ENCODE measurements at regions not wholly inside any gene's neighbourhood (a gene's known extent, or its start where the extent isn't known, plus 50 kb on each side); places are given as distances from the start of the nearest gene placed in this dataset.

- no peak for DNase-seq
Observed at GRCh38 chr3:5270666-5271371, 83.3 kb downstream of the EDEM1 start.

- DNase-seq: no peak
Observed at GRCh38 chr3:5271372-5271683, 83.8 kb downstream of the EDEM1 start.

- DNase-seq: no peak
Observed at GRCh38 chr3:5272387-5272786, 84.9 kb downstream of the EDEM1 start.

GRCh38 chr3:5274091-5274490 lies 86.6 kb downstream of the EDEM1 start:
- no peak for DNase-seq

- DNase-seq: no peak
Observed at GRCh38 chr3:5275529-5275928, 88.0 kb downstream of the EDEM1 start.

GRCh38 chr3:5276934-5277333 lies 89.4 kb downstream of the EDEM1 start:
- peak; percentile 5 for DNase-seq

GRCh38 chr3:5277612-5278236 lies 90.2 kb downstream of the EDEM1 start:
- no peak for DNase-seq

- DNase-seq: no peak
Observed at GRCh38 chr3:5278666-5279065, 91.2 kb downstream of the EDEM1 start.

- DNase-seq: no peak
Observed at GRCh38 chr3:5282703-5283102, 95.2 kb downstream of the EDEM1 start.

- no peak for DNase-seq
Observed at GRCh38 chr3:5285439-5285838, 97.9 kb downstream of the EDEM1 start.

- no peak for DNase-seq
Observed at GRCh38 chr3:5290915-5291314, 103.4 kb downstream of the EDEM1 start.

GRCh38 chr3:5292512-5292911 lies 105.0 kb downstream of the EDEM1 start:
- no peak for DNase-seq

GRCh38 chr3:5293207-5293606 lies 105.7 kb downstream of the EDEM1 start:
- no peak for DNase-seq

GRCh38 chr3:5294356-5294755 lies 106.8 kb downstream of the EDEM1 start:
- no peak for DNase-seq

GRCh38 chr3:5295191-5295690 lies 107.7 kb downstream of the EDEM1 start:
- no peak for DNase-seq

- DNase-seq: no peak
Observed at GRCh38 chr3:5296362-5296761, 108.9 kb downstream of the EDEM1 start.

- DNase-seq: no peak
Observed at GRCh38 chr3:5297895-5298294, 110.4 kb downstream of the EDEM1 start.

- DNase-seq: no peak
Observed at GRCh38 chr3:5298453-5298852, 110.9 kb downstream of the EDEM1 start.

- no peak for DNase-seq
Observed at GRCh38 chr3:5299161-5299560, 111.7 kb downstream of the EDEM1 start.

GRCh38 chr3:5300638-5301037 lies 113.1 kb downstream of the EDEM1 start:
- no peak for DNase-seq

- DNase-seq: no peak
Observed at GRCh38 chr3:5301651-5302297, 114.3 kb downstream of the EDEM1 start.

GRCh38 chr3:5302661-5303060 lies 115.2 kb downstream of the EDEM1 start:
- DNase-seq: no peak

GRCh38 chr3:5304188-5304587 lies 116.7 kb downstream of the EDEM1 start:
- no peak for DNase-seq
